ENCODE measurements at regions not wholly inside any gene's neighbourhood (a gene's known extent, or its start where the extent isn't known, plus 50 kb on each side); places are given as distances from the start of the nearest gene placed in this dataset.

- Mint-ChIP-seq H3K36me3 (ENCODE audit: low read depth) (peaks cover 2% of the 10 kb centered on the region), H3K27me3 (ENCODE audit: insufficient read depth) (peaks cover 3% of the 10 kb centered on the region), H3K4me3 (no peak overlapping the region), H3K4me1 (ENCODE audit: low read depth) (no peaks in the 10 kb centered on the region), H3K27ac (no peak overlapping the region), H3K9me3 (peaks cover 3% of the 10 kb centered on the region)
- intact Hi-C loops (cut with micrococcal nuclease) = no loop called here
- DNase-seq (ENCODE audit: low spot score) = no peak
Measured at GRCh38 chr14:104512771-104513640, 66.6 kb upstream of the C14orf180 start.

- Mint-ChIP-seq H3K27ac (no peak overlapping the region), H3K27me3 (ENCODE audit: insufficient read depth) (peaks cover under 1% of the 10 kb centered on the region), H3K9me3 (peaks cover 4% of the 10 kb centered on the region), H3K36me3 (ENCODE audit: low read depth) (peaks cover 2% of the 10 kb centered on the region), H3K4me3 (no peak overlapping the region), H3K4me1 (ENCODE audit: low read depth) (no peaks in the 10 kb centered on the region)
- DNase-seq (ENCODE audit: low spot score) = no peak
- intact Hi-C loops (cut with micrococcal nuclease) = no loop called here
Measured at GRCh38 chr14:104513641-104514046, 65.9 kb upstream of the C14orf180 start.

- intact Hi-C loops (cut with micrococcal nuclease) = no loop called here
- H3K9me3 Mint-ChIP-seq = peaks cover 4% of the 10 kb centered on the region
Measured at GRCh38 chr14:104514156-104514848, 65.3 kb upstream of the C14orf180 start.

GRCh38 chr14:104515059-104515810 is 64.3 kb upstream of the C14orf180 start:
- Mint-ChIP-seq H3K4me3 (no peak overlapping the region), H3K9me3 (peaks cover 4% of the 10 kb centered on the region), H3K36me3 (ENCODE audit: low read depth) (peaks cover 2% of the 10 kb centered on the region), H3K27ac (no peak overlapping the region), H3K4me1 (ENCODE audit: low read depth) (no peaks in the 10 kb centered on the region), H3K27me3 (ENCODE audit: insufficient read depth) (no peaks in the 10 kb centered on the region)
- intact Hi-C loops (cut with micrococcal nuclease) = no loop called here
- DNase-seq (ENCODE audit: low spot score) = no peak

More at GRCh38 chr14:104514156-104514848, 65.3 kb upstream of the C14orf180 start:
- H3K27ac Mint-ChIP-seq = no peak overlapping the region
- no peaks in the 10 kb centered on the region for H3K4me1 Mint-ChIP-seq (ENCODE audit: low read depth)
- DNase-seq (ENCODE audit: low spot score) = no peak
- no peak overlapping the region for H3K4me3 Mint-ChIP-seq
- peaks cover 2% of the 10 kb centered on the region for H3K36me3 Mint-ChIP-seq (ENCODE audit: low read depth)
- no peaks in the 10 kb centered on the region for H3K27me3 Mint-ChIP-seq (ENCODE audit: insufficient read depth)

- H3K36me3 Mint-ChIP-seq (ENCODE audit: low read depth) = peaks cover 2% of the 10 kb centered on the region
- H3K4me1 Mint-ChIP-seq (ENCODE audit: low read depth) = no peaks in the 10 kb centered on the region
- no peak overlapping the region for H3K27ac Mint-ChIP-seq
- intact Hi-C loops (cut with micrococcal nuclease) = no loop called here
- no peak overlapping the region for H3K4me3 Mint-ChIP-seq
- DNase-seq (ENCODE audit: low spot score) = no peak
- H3K9me3 Mint-ChIP-seq = peaks cover 4% of the 10 kb centered on the region
- no peaks in the 10 kb centered on the region for H3K27me3 Mint-ChIP-seq (ENCODE audit: insufficient read depth)
Measured at GRCh38 chr14:104515811-104516780, 63.5 kb upstream of the C14orf180 start.

GRCh38 chr14:104516906-104517305 is 62.7 kb upstream of the C14orf180 start:
- Mint-ChIP-seq H3K9me3 (peaks cover 4% of the 10 kb centered on the region), H3K4me1 (ENCODE audit: low read depth) (no peaks in the 10 kb centered on the region), H3K27me3 (ENCODE audit: insufficient read depth) (no peaks in the 10 kb centered on the region), H3K36me3 (ENCODE audit: low read depth) (peaks cover 2% of the 10 kb centered on the region), H3K4me3 (no peak overlapping the region), H3K27ac (no peak overlapping the region)
- DNase-seq (ENCODE audit: low spot score) = no peak
- intact Hi-C loops (cut with micrococcal nuclease) = no loop called here

GRCh38 chr14:104517426-104517825 is 62.1 kb upstream of the C14orf180 start:
- Mint-ChIP-seq H3K27me3 (ENCODE audit: insufficient read depth) (no peaks in the 10 kb centered on the region), H3K27ac (no peak overlapping the region), H3K4me3 (no peak overlapping the region), H3K36me3 (ENCODE audit: low read depth) (peaks cover 2% of the 10 kb centered on the region), H3K4me1 (ENCODE audit: low read depth) (no peaks in the 10 kb centered on the region), H3K9me3 (peaks cover 4% of the 10 kb centered on the region)
- intact Hi-C loops (cut with micrococcal nuclease) = no loop called here
- DNase-seq (ENCODE audit: low spot score) = no peak

GRCh38 chr14:104517867-104518266 is 61.7 kb upstream of the C14orf180 start:
- intact Hi-C loops (cut with micrococcal nuclease) = no loop called here
- H3K4me3 Mint-ChIP-seq = no peak overlapping the region
- no peak for DNase-seq (ENCODE audit: low spot score)
- H3K27ac Mint-ChIP-seq = no peak overlapping the region
- H3K9me3 Mint-ChIP-seq = peaks cover 4% of the 10 kb centered on the region
- H3K36me3 Mint-ChIP-seq (ENCODE audit: low read depth) = peaks cover 2% of the 10 kb centered on the region
- H3K4me1 Mint-ChIP-seq (ENCODE audit: low read depth) = no peaks in the 10 kb centered on the region
- no peaks in the 10 kb centered on the region for H3K27me3 Mint-ChIP-seq (ENCODE audit: insufficient read depth)

GRCh38 chr14:104518659-104519350 is 60.8 kb upstream of the C14orf180 start:
- Mint-ChIP-seq H3K9me3 (peaks cover 4% of the 10 kb centered on the region), H3K27ac (no peak overlapping the region), H3K4me3 (no peak overlapping the region), H3K4me1 (ENCODE audit: low read depth) (no peaks in the 10 kb centered on the region), H3K27me3 (ENCODE audit: insufficient read depth) (no peaks in the 10 kb centered on the region), H3K36me3 (ENCODE audit: low read depth) (peaks cover 2% of the 10 kb centered on the region)
- intact Hi-C loops (cut with micrococcal nuclease) = no loop called here
- no peak for DNase-seq (ENCODE audit: low spot score)

GRCh38 chr14:104519721-104520120 is 59.8 kb upstream of the C14orf180 start:
- Mint-ChIP-seq H3K4me3 (no peak overlapping the region), H3K27ac (no peak overlapping the region), H3K4me1 (ENCODE audit: low read depth) (no peaks in the 10 kb centered on the region), H3K36me3 (ENCODE audit: low read depth) (peaks cover 2% of the 10 kb centered on the region), H3K9me3 (peaks cover 4% of the 10 kb centered on the region), H3K27me3 (ENCODE audit: insufficient read depth) (no peaks in the 10 kb centered on the region)
- intact Hi-C loops (cut with micrococcal nuclease) = no loop called here
- DNase-seq (ENCODE audit: low spot score) = no peak

- DNase-seq (ENCODE audit: low spot score) = no peak
- Mint-ChIP-seq H3K9me3 (peaks cover 4% of the 10 kb centered on the region), H3K27ac (no peak overlapping the region)
Measured at GRCh38 chr14:104520620-104521410, 58.7 kb upstream of the C14orf180 start.

More at GRCh38 chr14:104520620-104521410, 58.7 kb upstream of the C14orf180 start:
- Mint-ChIP-seq H3K27me3 (ENCODE audit: insufficient read depth) (no peaks in the 10 kb centered on the region), H3K4me3 (no peak overlapping the region), H3K4me1 (ENCODE audit: low read depth) (no peaks in the 10 kb centered on the region), H3K36me3 (ENCODE audit: low read depth) (peaks cover 2% of the 10 kb centered on the region)
- intact Hi-C loops (cut with micrococcal nuclease) = no loop called here
